HG03521 (cell line): ENCODE measurements at regions not wholly inside any gene's neighbourhood (a gene's known extent, or its start where the extent isn't known, plus 50 kb on each side); places are given as distances from the start of the nearest gene placed in this dataset.

Experiments
- ATAC-seq: cut with Tn5 transposase; IDR thresholded peaks from one replicate; pipeline ENCODE4 v1.9.1; 2021; ENCODE audit warnings: mild to moderate bottlenecking, moderate library complexity; ENCODE audit not compliant: unreplicated experiment

DNA sequence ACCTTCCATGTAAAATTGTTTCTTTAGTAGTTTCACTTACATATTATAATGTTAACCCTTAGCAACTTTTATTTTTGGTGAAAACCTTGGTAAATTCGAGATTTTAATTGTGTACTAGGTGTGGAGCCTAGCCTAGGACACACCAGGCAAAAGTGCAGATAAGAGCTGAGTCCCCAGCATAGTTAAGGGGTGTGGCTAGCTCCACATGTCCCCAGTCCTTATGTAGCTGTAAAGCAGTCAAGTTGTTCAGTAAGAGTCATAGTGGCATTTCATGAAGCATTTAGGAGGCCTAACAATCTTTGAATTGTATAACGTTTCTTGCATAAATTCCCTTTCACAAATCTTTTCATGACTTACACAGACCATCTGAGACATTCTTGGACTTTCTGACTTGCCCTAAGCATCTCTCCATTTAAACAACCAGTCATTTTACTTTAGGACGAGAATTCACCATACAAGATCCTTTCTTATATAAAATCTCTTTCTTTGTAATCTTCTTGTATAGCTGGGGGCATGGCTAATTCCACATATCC lies 53.8 kb upstream of the INHBA start:
- ATAC-seq, result no peak

DNA sequence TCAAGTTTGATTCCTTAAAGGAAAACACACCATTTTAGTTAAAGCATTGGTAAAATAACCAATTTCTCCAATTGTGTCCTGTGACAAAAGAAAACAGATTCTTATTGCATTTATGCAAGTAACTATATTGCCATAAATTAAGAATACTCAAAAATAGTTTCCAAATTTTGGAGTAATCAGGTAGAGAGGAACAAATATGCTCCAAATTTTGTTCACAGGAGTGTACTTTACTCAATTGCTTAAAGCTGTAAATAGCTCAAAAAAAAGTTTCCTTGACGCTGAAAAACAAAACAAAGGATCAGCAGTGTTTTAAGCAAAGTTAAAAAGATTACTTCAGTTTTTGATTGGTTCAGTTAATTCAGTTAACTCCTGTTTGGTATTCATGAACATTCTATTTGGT lies 52.2 kb upstream of the INHBA start:
- ATAC-seq, result no peak

DNA sequence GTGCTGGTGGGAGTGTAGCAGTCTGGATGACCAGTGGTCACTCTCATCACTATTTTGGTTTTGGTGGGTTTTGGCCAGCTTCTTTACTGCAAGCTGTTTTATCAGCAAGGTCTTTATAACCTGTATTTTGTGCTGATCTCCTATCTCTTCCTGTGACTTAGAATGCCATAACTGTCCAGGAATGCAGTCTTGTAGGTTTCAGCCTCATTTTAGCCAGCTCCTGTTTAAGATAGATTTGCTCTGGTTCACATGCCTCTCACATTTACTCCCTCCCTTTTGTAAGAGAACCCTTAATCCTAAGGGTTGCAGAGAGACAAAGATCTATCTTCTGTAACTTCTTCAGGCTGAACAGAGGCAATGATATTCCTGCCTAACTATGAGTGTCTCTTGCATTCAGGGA lies 51.2 kb upstream of the INHBA start:
- no peak for ATAC-seq
